Progenitor cell of endocrine pancreas (in vitro differentiated cells): ENCODE measurements at regions not wholly inside any gene's neighbourhood (a gene's known extent, or its start where the extent isn't known, plus 50 kb on each side); places are given as distances from the start of the nearest gene placed in this dataset.

Source experiments
- DNase-seq: peaks from one replicate; pipeline ENCODE4 v3.0.0; 2021; ENCODE audit warnings: low spot score; ENCODE audit not compliant: unreplicated experiment
- H3K27ac Mint-ChIP-seq: 2 replicates; pipeline ENCODE4 v1.8.0; 2021; ENCODE audit warnings: mild to moderate bottlenecking, moderate library complexity, mixed read lengths
- H3K27me3 Mint-ChIP-seq: 2 replicates; pipeline ENCODE4 v1.8.0; 2021; ENCODE audit warnings: mixed read lengths
- H3K36me3 Mint-ChIP-seq: 2 replicates; pipeline ENCODE4 v1.8.0; 2022; ENCODE audit warnings: mixed read lengths; ENCODE audit not compliant: insufficient read depth
- H3K4me1 Mint-ChIP-seq: 2 replicates; pipeline ENCODE4 v1.8.0; 2021; ENCODE audit warnings: low read depth, mixed read lengths
- H3K4me3 Mint-ChIP-seq: 2 replicates; pipeline ENCODE4 v1.8.0; 2021; ENCODE audit warnings: low read depth, mild to moderate bottlenecking, moderate library complexity, mixed read lengths
- H3K9me3 Mint-ChIP-seq: 2 replicates; pipeline ENCODE4 v1.8.0; 2021; ENCODE audit warnings: low read depth, mixed read lengths
- TF ChIP-seq, protein P1 (sequence below): fragments of 200-600 bp; sonication (generic); IDR thresholded peaks from one replicate; pipeline ENCODE4 v1.5.0; 2021; ENCODE audit warnings: antibody characterized with exemption, mild to moderate bottlenecking; ENCODE audit not compliant: unreplicated experiment

DNA sequence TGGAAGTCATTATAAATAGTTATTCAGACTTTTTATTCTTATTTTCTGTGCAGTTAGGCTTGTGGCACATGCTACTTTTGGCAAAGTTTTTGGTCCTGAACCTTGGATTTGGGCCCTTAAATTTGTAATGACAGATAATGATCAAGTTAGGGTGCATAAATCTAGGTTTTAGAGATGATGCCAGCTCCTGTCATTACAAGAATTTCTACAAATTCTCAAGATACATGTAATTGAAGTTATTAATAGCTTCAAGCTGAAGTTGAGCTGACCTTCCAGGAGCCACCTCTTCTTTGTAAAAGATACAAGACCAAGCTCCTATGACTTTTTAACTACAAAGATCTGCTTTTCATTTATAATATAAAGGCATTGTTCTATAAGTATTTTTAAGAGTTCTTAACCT, 255.6 kb upstream of the UGT8 start:
- peaks cover 2% of the 10 kb centered on the region for H3K4me1 Mint-ChIP-seq
- H3K27me3 Mint-ChIP-seq = peaks cover 27% of the 10 kb centered on the region
- H3K4me3 Mint-ChIP-seq = no peak overlapping the region
- no peak overlapping the region for H3K27ac Mint-ChIP-seq
- peaks cover 7% of the 10 kb centered on the region for H3K9me3 Mint-ChIP-seq
- DNase-seq = no peak
- H3K36me3 Mint-ChIP-seq = no peaks in the 10 kb centered on the region
- TF ChIP-seq, protein P1, sequence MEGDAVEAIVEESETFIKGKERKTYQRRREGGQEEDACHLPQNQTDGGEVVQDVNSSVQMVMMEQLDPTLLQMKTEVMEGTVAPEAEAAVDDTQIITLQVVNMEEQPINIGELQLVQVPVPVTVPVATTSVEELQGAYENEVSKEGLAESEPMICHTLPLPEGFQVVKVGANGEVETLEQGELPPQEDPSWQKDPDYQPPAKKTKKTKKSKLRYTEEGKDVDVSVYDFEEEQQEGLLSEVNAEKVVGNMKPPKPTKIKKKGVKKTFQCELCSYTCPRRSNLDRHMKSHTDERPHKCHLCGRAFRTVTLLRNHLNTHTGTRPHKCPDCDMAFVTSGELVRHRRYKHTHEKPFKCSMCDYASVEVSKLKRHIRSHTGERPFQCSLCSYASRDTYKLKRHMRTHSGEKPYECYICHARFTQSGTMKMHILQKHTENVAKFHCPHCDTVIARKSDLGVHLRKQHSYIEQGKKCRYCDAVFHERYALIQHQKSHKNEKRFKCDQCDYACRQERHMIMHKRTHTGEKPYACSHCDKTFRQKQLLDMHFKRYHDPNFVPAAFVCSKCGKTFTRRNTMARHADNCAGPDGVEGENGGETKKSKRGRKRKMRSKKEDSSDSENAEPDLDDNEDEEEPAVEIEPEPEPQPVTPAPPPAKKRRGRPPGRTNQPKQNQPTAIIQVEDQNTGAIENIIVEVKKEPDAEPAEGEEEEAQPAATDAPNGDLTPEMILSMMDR = no peak

- Mint-ChIP-seq H3K36me3 (no peaks in the 10 kb centered on the region), H3K9me3 (peaks cover 21% of the 10 kb centered on the region), H3K27ac (no peak overlapping the region), H3K4me3 (no peak overlapping the region), H3K4me1 (no peaks in the 10 kb centered on the region), H3K27me3 (peaks cover 14% of the 10 kb centered on the region)
- TF ChIP-seq, protein P1 = no peak
- DNase-seq = no peak
Observed at GRCh38 chr4:114349543-114350175, 248.9 kb upstream of the UGT8 start.

GRCh38 chr4:114358901-114359300, 239.7 kb upstream of the UGT8 start:
- H3K4me3 Mint-ChIP-seq = no peak overlapping the region
- TF ChIP-seq, protein P1 = no peak
- H3K9me3 Mint-ChIP-seq = peaks cover 3% of the 10 kb centered on the region
- H3K27ac Mint-ChIP-seq = no peak overlapping the region
- no peak for DNase-seq
- H3K27me3 Mint-ChIP-seq = no peaks in the 10 kb centered on the region
- H3K4me1 Mint-ChIP-seq = no peaks in the 10 kb centered on the region
- no peaks in the 10 kb centered on the region for H3K36me3 Mint-ChIP-seq

GRCh38 chr4:114361249-114361648, 237.4 kb upstream of the UGT8 start:
- no peak overlapping the region for H3K4me3 Mint-ChIP-seq

GRCh38 chr4:114364857-114365256, 233.8 kb upstream of the UGT8 start:
- Mint-ChIP-seq H3K27ac (no peak overlapping the region), H3K4me3 (no peak overlapping the region), H3K27me3 (no peaks in the 10 kb centered on the region), H3K4me1 (no peaks in the 10 kb centered on the region), H3K36me3 (no peaks in the 10 kb centered on the region), H3K9me3 (no peaks in the 10 kb centered on the region)
- TF ChIP-seq, protein P1 = no peak
- DNase-seq = no peak

More at GRCh38 chr4:114361249-114361648, 237.4 kb upstream of the UGT8 start:
- Mint-ChIP-seq H3K27me3 (no peaks in the 10 kb centered on the region), H3K36me3 (no peaks in the 10 kb centered on the region), H3K9me3 (no peaks in the 10 kb centered on the region), H3K27ac (no peak overlapping the region), H3K4me1 (no peaks in the 10 kb centered on the region)
- DNase-seq = no peak
- TF ChIP-seq, protein P1 = no peak
